Mucosa of stomach (tissue), 1 donor: ENCODE measurements at regions not wholly inside any gene's neighbourhood (a gene's known extent, or its start where the extent isn't known, plus 50 kb on each side); places are given as distances from the start of the nearest gene placed in this dataset.

Source experiments
- H3K27me3 ChIP-seq: one replicate; pipeline ENCODE4 v1.7.0; 2013; ENCODE audit warnings: mild to moderate bottlenecking, low read length; ENCODE audit not compliant: control insufficient read depth, insufficient read depth
- H3K36me3 ChIP-seq: one replicate; pipeline ENCODE4 v1.7.0; 2013; ENCODE audit warnings: low read length; ENCODE audit not compliant: control insufficient read depth, insufficient read depth
- H3K4me1 ChIP-seq: one replicate; pipeline ENCODE4 v1.7.0; 2013; ENCODE audit warnings: mild to moderate bottlenecking, low read length; ENCODE audit not compliant: control insufficient read depth, insufficient read depth
- H3K4me3 ChIP-seq: one replicate; pipeline ENCODE4 v1.7.0; 2013; ENCODE audit warnings: low read length
- H3K9ac ChIP-seq: one replicate; pipeline ENCODE4 v1.7.0; 2013; ENCODE audit warnings: mild to moderate bottlenecking, low read length, moderate library complexity
- H3K9me3 ChIP-seq: one replicate; pipeline ENCODE4 v1.7.0; 2013; ENCODE audit warnings: mild to moderate bottlenecking, low read length, moderate library complexity; ENCODE audit not compliant: control insufficient read depth
- donor health status: Pancreatic carcinoma.

- Histone ChIP-seq H3K36me3 (no peaks in the 10 kb centered on the region), H3K9me3 (no peaks in the 10 kb centered on the region), H3K9ac (no peak overlapping the region), H3K4me3 (no peak overlapping the region), H3K27me3 (no peaks in the 10 kb centered on the region), H3K4me1 (no peaks in the 10 kb centered on the region)
Measured at GRCh38 chr1:198809247-198809646, 170.4 kb downstream of the PTPRC start.

GRCh38 chr1:198811449-198811848, 172.6 kb downstream of the PTPRC start:
- Histone ChIP-seq H3K9ac (no peak overlapping the region), H3K4me1 (no peaks in the 10 kb centered on the region), H3K9me3 (no peaks in the 10 kb centered on the region), H3K4me3 (no peak overlapping the region), H3K36me3 (no peaks in the 10 kb centered on the region), H3K27me3 (no peaks in the 10 kb centered on the region)

GRCh38 chr1:198823626-198824025, 184.8 kb downstream of the PTPRC start:
- Histone ChIP-seq H3K9me3 (no peaks in the 10 kb centered on the region), H3K9ac (no peak overlapping the region), H3K4me3 (no peak overlapping the region), H3K36me3 (no peaks in the 10 kb centered on the region), H3K4me1 (no peaks in the 10 kb centered on the region), H3K27me3 (no peaks in the 10 kb centered on the region)

- H3K9ac ChIP-seq, result no peak overlapping the region
- no peaks in the 10 kb centered on the region for H3K36me3 ChIP-seq
- no peaks in the 10 kb centered on the region for H3K27me3 ChIP-seq
- no peak overlapping the region for H3K4me3 ChIP-seq
- no peaks in the 10 kb centered on the region for H3K9me3 ChIP-seq
- no peaks in the 10 kb centered on the region for H3K4me1 ChIP-seq
Measured at GRCh38 chr1:198825254-198825653, 186.4 kb downstream of the PTPRC start.

- Histone ChIP-seq H3K27me3 (no peaks in the 10 kb centered on the region), H3K9ac (no peak overlapping the region), H3K4me1 (no peaks in the 10 kb centered on the region), H3K4me3 (no peak overlapping the region), H3K36me3 (no peaks in the 10 kb centered on the region), H3K9me3 (no peaks in the 10 kb centered on the region)
Measured at GRCh38 chr1:198829356-198829755, 190.5 kb downstream of the PTPRC start.

GRCh38 chr1:198829944-198830343, 191.1 kb downstream of the PTPRC start:
- H3K4me1 ChIP-seq, result no peaks in the 10 kb centered on the region
- H3K27me3 ChIP-seq, result no peaks in the 10 kb centered on the region
- no peaks in the 10 kb centered on the region for H3K9me3 ChIP-seq
- no peak overlapping the region for H3K9ac ChIP-seq
- H3K36me3 ChIP-seq, result no peaks in the 10 kb centered on the region
- H3K4me3 ChIP-seq, result no peak overlapping the region

- Histone ChIP-seq H3K27me3 (no peaks in the 10 kb centered on the region), H3K9ac (no peak overlapping the region), H3K9me3 (no peaks in the 10 kb centered on the region), H3K4me3 (no peak overlapping the region), H3K4me1 (no peaks in the 10 kb centered on the region), H3K36me3 (no peaks in the 10 kb centered on the region)
Measured at GRCh38 chr1:198830412-198830811, 191.6 kb downstream of the PTPRC start.

- no peaks in the 10 kb centered on the region for H3K36me3 ChIP-seq
- no peaks in the 10 kb centered on the region for H3K4me1 ChIP-seq
- H3K4me3 ChIP-seq, result no peak overlapping the region
- no peaks in the 10 kb centered on the region for H3K27me3 ChIP-seq
- no peaks in the 10 kb centered on the region for H3K9me3 ChIP-seq
- no peak overlapping the region for H3K9ac ChIP-seq
Measured at GRCh38 chr1:198833706-198834503, 195.1 kb downstream of the PTPRC start.

- Histone ChIP-seq H3K4me1 (no peaks in the 10 kb centered on the region), H3K9ac (no peak overlapping the region), H3K4me3 (no peak overlapping the region), H3K27me3 (no peaks in the 10 kb centered on the region), H3K9me3 (no peaks in the 10 kb centered on the region), H3K36me3 (no peaks in the 10 kb centered on the region)
Measured at GRCh38 chr1:198837278-198838021, 198.6 kb downstream of the PTPRC start.

- no peaks in the 10 kb centered on the region for H3K4me1 ChIP-seq
- H3K27me3 ChIP-seq, result no peaks in the 10 kb centered on the region
- no peaks in the 10 kb centered on the region for H3K9me3 ChIP-seq
- H3K4me3 ChIP-seq, result no peak overlapping the region
- no peaks in the 10 kb centered on the region for H3K36me3 ChIP-seq
- H3K9ac ChIP-seq, result no peak overlapping the region
Measured at GRCh38 chr1:198838022-198838342, 199.1 kb downstream of the PTPRC start.

- Histone ChIP-seq H3K4me1 (no peaks in the 10 kb centered on the region), H3K9ac (no peak overlapping the region), H3K36me3 (no peaks in the 10 kb centered on the region), H3K4me3 (no peak overlapping the region), H3K27me3 (no peaks in the 10 kb centered on the region), H3K9me3 (no peaks in the 10 kb centered on the region)
Measured at GRCh38 chr1:198841477-198841876, 202.6 kb downstream of the PTPRC start.

- no peaks in the 10 kb centered on the region for H3K36me3 ChIP-seq
- no peak overlapping the region for H3K9ac ChIP-seq
- no peaks in the 10 kb centered on the region for H3K9me3 ChIP-seq
- H3K27me3 ChIP-seq, result no peaks in the 10 kb centered on the region
- H3K4me1 ChIP-seq, result no peaks in the 10 kb centered on the region
- no peak overlapping the region for H3K4me3 ChIP-seq
Measured at GRCh38 chr1:198842686-198843085, 203.8 kb downstream of the PTPRC start.
